ENCODE measurements at regions not wholly inside any gene's neighbourhood (a gene's known extent, or its start where the extent isn't known, plus 50 kb on each side); places are given as distances from the start of the nearest gene placed in this dataset.

GRCh38 chrX:87045352-87045751 lies 472.2 kb upstream of the KLHL4 start:
- Histone ChIP-seq H3K23ac (ENCODE audit: insufficient read length) (no peak overlapping the region), H3K4me3 (ENCODE audit: extremely low read depth in 1 of 4, insufficient read depth in 2 of 4, low read depth in 3 of 4, low read length in 4 of 4) (no peak overlapping the region), H3K4ac (replicated peaks; ENCODE audit: insufficient read length, low read depth, low read length) (no peak overlapping the region), H3K4me1 (replicated peaks in 1 of 4; ENCODE audit: control insufficient read depth in 3 of 4, insufficient read depth in 4 of 4, low read length in 3 of 4) (no peaks in the 10 kb centered on the region), H3K27me3 (replicated peaks in 1 of 4; ENCODE audit: control insufficient read depth in 3 of 4, extremely low read depth in 1 of 4, insufficient read depth in 3 of 4, low read length in 3 of 4) (no peaks in the 10 kb centered on the region), H3K9ac (replicated peaks in 1 of 4; ENCODE audit: extremely low read depth in 1 of 4, low read depth in 3 of 4, low read length in 3 of 4) (no peak overlapping the region), H2BK12ac (ENCODE audit: low read depth, low read length) (no peak overlapping the region), H3K18ac (ENCODE audit: extremely low read depth, low read length) (no peak overlapping the region), H2BK120ac (replicated peaks; ENCODE audit: low read depth, low read length) (no peak overlapping the region), H4K5ac (ENCODE audit: insufficient read length, low read depth, low read length) (no peak overlapping the region), H2BK5ac (ENCODE audit: low read depth, low read length) (no peak overlapping the region), H2BK20ac (ENCODE audit: low read length) (no peak overlapping the region), H3K9me3 (ENCODE audit: insufficient read depth in 2 of 2, low read depth in 1 of 2, low read length in 1 of 2) (no peaks in the 10 kb centered on the region), H4K91ac (replicated peaks; ENCODE audit: insufficient read length, low read length) (no peak overlapping the region), H3K79me1 (ENCODE audit: low read depth, low read length) (no peaks in the 10 kb centered on the region), H2AK5ac (ENCODE audit: low read depth, low read length) (no peak overlapping the region), H3K36me3 (ENCODE audit: control insufficient read depth in 2 of 4, insufficient read depth in 4 of 4, low read length in 3 of 4) (no peaks in the 10 kb centered on the region), H4K8ac (ENCODE audit: extremely low read depth, insufficient read depth, low read length) (no peak overlapping the region), H3K56ac (replicated peaks; ENCODE audit: insufficient read length, low read depth, low read length) (no peak overlapping the region), H3K14ac (ENCODE audit: insufficient read length) (no peak overlapping the region), H3K4me2 (ENCODE audit: insufficient read depth in 1 of 2, low read depth in 2 of 2, low read length in 2 of 2) (no peak overlapping the region), H3K23me2 (ENCODE audit: low read depth, low read length) (no peaks in the 10 kb centered on the region), H2BK15ac (ENCODE audit: low read length) (no peak overlapping the region), H3K79me2 (ENCODE audit: control insufficient read depth in 1 of 2, insufficient read depth in 2 of 2, low read length in 2 of 2) (no peaks in the 10 kb centered on the region), H2AFZ (ENCODE audit: low read length) (no peak overlapping the region), H4K20me1 (replicated peaks in 1 of 2; ENCODE audit: control insufficient read depth in 1 of 2, insufficient read depth in 2 of 2, low read length in 2 of 2) (no peaks in the 10 kb centered on the region), H3K27ac (ENCODE audit: low read depth, low read length) (no peak overlapping the region)
- DNase-seq (ENCODE audit: low read depth in 1 of 2, low spot score in 2 of 2) (no peak), FAIRE-seq (no peak)
- 64% methylated on average over 4 of the region's 4 CpGs; no CpG with 5 or more reads in 1 of the 2 experiments for WGBS, 2 experiments (ENCODE audit: extremely low coverage in 1 of 2, insufficient coverage in 1 of 2, insufficient read length in 1 of 2, insufficient replicate concordance in 2 of 2, low coverage in 1 of 2, low lambda C conversion rate in 2 of 2, missing lambda C conversion rate in 1 of 2)
- POLR2A ChIA-PET (ENCODE audit: partially characterized antibody): no interaction called here
- CTCF ChIA-PET (ENCODE audit: partially characterized antibody): no interaction called here
- TF ChIP-seq TCF12 (IDR thresholded peaks at IDR 0.05; ENCODE audit: low read depth, low read length) (no peak), EGR1 (IDR thresholded peaks at IDR 0.05; ENCODE audit: borderline replicate concordance, low read depth, low read length) (no peak), TBP (IDR thresholded peaks at IDR 0.05; ENCODE audit: low read depth, low read length) (no peak), TAF1 (IDR thresholded peaks at IDR 0.05; ENCODE audit: low read depth, low read length) (no peak)
